Adipocyte (in vitro differentiated cells): ENCODE measurements at regions not wholly inside any gene's neighbourhood (a gene's known extent, or its start where the extent isn't known, plus 50 kb on each side); places are given as distances from the start of the nearest gene placed in this dataset.

ENCODE experiments used
- DNase-seq: peaks from one replicate; pipeline ENCODE4 v3.0.0-alpha.2; 2015; ENCODE audit warnings: low read depth
- H3K27me3 ChIP-seq: replicated peaks from 2 replicates; pipeline ENCODE4 v1.7.0; 2013; ENCODE audit warnings: mild to moderate bottlenecking, low read length, moderate library complexity; ENCODE audit not compliant: control insufficient read depth, insufficient read depth
- H3K36me3 ChIP-seq: 2 replicates; pipeline ENCODE4 v1.7.0; 2013; ENCODE audit warnings: low read length, mild to moderate bottlenecking, moderate library complexity; ENCODE audit not compliant: control insufficient read depth, insufficient read depth, severe bottlenecking
- H3K4me1 ChIP-seq: 2 replicates; pipeline ENCODE4 v1.7.0; 2013; ENCODE audit warnings: mild to moderate bottlenecking, low read length, moderate library complexity; ENCODE audit not compliant: control insufficient read depth, insufficient read depth
- H3K4me3 ChIP-seq: 2 replicates; pipeline ENCODE4 v1.7.0; 2013; ENCODE audit warnings: mild to moderate bottlenecking, low read length, moderate library complexity
- H3K9ac ChIP-seq: 2 replicates; pipeline ENCODE4 v1.7.0; 2013; ENCODE audit warnings: mild to moderate bottlenecking, low read length, moderate library complexity
- H3K9me3 ChIP-seq: 2 replicates; pipeline ENCODE4 v1.7.0; 2013; ENCODE audit warnings: mild to moderate bottlenecking, low read length, moderate library complexity; ENCODE audit not compliant: control insufficient read depth

DNA sequence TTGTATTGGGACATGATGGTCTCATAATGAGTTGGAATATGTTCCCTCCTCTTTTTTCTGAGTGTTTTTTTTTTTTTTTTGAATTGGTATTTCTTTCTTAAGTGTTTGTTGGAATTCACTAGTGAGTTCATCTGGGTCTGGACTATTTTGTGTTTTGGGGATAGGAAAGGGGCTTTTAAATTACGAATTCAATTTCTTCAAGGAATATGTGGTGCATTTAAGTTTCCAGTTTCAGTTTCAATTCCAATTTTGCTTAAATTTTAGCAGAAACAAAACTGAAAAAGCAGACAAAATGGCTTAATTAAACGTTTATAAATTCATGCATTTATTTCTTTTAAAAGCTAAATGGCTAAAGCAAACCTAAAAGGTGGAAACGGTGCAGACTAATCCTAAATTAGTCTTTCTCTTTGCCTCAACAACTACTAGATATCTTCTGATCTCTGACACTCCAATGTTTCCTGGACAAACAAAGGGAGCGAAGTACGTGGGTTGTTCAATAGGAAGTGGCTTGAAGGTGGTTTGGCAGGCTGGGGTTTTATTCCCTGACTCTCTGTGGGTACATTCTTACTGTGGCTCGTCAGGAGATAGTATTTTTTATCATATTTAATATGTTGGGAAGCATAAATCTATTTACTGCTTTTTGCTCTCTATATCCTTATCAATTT is 50.0 kb upstream of the CORO2B start:
- Histone ChIP-seq H3K9ac (no peak overlapping the region), H3K27me3 (no peaks in the 10 kb centered on the region), H3K9me3 (peaks cover 21% of the 10 kb centered on the region), H3K4me3 (peak overlapping the region; percentile 25), H3K4me1 (peaks cover 29% of the 10 kb centered on the region), H3K36me3 (no peaks in the 10 kb centered on the region)
- DNase-seq: no peak
